ENCODE measurements at regions not wholly inside any gene's neighbourhood (a gene's known extent, or its start where the extent isn't known, plus 50 kb on each side); places are given as distances from the start of the nearest gene placed in this dataset.

DNA sequence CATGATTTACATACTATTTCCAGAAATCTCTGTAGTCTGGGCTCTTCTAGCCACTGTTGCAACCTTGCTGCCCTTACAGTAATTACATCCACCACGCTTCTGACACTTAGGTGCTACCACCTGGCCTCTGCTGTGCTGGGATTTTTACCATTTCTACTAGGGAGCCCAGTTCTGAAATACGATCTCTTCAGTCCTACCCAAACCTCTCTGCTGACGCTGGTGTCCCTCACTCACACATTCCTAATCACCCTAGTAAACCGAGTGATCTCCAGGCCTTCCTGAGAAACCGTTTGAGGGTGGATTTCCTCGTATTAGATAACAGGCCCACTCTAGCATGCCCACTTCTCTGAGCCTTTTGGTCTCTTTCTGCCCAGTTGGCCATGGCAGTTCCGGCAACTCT is 588.9 kb upstream of the CADM1 start:
- DNase-seq: no peak
- Histone ChIP-seq H3K27me3 (ENCODE audit: insufficient read depth) (no peaks in the 10 kb centered on the region), H4K20me1 (ENCODE audit: insufficient read depth) (no peaks in the 10 kb centered on the region), H3K4me3 (ENCODE audit: low read depth in 2 of 2, low read length in 1 of 2) (no peak overlapping the region), H3K36me3 (replicated peaks in 1 of 2; ENCODE audit: control insufficient read depth in 1 of 2, insufficient read depth in 2 of 2, low read length in 1 of 2) (no peaks in the 10 kb centered on the region), H3K4me2 (no peak overlapping the region), H3K4me1 (ENCODE audit: control insufficient read depth in 1 of 2, insufficient read depth in 2 of 2, low read depth in 1 of 2, low read length in 1 of 2) (no peaks in the 10 kb centered on the region), H3K27ac (ENCODE audit: low read depth in 2 of 2, low read length in 1 of 2) (no peak overlapping the region), H3K9me2 (no peaks in the 10 kb centered on the region), H3K79me2 (ENCODE audit: insufficient read depth) (no peaks in the 10 kb centered on the region), H2AFZ (ENCODE audit: low read depth) (no peak overlapping the region), H3K9me3 (no peaks in the 10 kb centered on the region), H3F3A (replicated peaks; ENCODE audit: insufficient read depth) (no peaks in the 10 kb centered on the region), H3K9ac (no peak overlapping the region)
- 28% methylated on average over 7 of the region's 7 CpGs for WGBS (ENCODE audit: low lambda C conversion rate)
- no peak for TF ChIP-seq SIN3A (IDR thresholded peaks at IDR 0.05; ENCODE audit: borderline replicate concordance, low read depth, low read length)
- TF ChIP-seq, protein P1, sequence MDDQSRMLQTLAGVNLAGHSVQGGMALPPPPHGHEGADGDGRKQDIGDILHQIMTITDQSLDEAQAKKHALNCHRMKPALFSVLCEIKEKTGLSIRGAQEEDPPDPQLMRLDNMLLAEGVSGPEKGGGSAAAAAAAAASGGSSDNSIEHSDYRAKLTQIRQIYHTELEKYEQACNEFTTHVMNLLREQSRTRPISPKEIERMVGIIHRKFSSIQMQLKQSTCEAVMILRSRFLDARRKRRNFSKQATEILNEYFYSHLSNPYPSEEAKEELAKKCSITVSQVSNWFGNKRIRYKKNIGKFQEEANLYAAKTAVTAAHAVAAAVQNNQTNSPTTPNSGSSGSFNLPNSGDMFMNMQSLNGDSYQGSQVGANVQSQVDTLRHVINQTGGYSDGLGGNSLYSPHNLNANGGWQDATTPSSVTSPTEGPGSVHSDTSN (IDR thresholded peaks at IDR 0.05): no peak
- TF ChIP-seq, protein P2, sequence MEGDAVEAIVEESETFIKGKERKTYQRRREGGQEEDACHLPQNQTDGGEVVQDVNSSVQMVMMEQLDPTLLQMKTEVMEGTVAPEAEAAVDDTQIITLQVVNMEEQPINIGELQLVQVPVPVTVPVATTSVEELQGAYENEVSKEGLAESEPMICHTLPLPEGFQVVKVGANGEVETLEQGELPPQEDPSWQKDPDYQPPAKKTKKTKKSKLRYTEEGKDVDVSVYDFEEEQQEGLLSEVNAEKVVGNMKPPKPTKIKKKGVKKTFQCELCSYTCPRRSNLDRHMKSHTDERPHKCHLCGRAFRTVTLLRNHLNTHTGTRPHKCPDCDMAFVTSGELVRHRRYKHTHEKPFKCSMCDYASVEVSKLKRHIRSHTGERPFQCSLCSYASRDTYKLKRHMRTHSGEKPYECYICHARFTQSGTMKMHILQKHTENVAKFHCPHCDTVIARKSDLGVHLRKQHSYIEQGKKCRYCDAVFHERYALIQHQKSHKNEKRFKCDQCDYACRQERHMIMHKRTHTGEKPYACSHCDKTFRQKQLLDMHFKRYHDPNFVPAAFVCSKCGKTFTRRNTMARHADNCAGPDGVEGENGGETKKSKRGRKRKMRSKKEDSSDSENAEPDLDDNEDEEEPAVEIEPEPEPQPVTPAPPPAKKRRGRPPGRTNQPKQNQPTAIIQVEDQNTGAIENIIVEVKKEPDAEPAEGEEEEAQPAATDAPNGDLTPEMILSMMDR (IDR thresholded peaks at IDR 0.05): no peak
- no peak for TF ChIP-seq POLR2AphosphoS5 (IDR thresholded peaks at IDR 0.05; ENCODE audit: low read depth, low read length)
- TF ChIP-seq, protein P3, sequence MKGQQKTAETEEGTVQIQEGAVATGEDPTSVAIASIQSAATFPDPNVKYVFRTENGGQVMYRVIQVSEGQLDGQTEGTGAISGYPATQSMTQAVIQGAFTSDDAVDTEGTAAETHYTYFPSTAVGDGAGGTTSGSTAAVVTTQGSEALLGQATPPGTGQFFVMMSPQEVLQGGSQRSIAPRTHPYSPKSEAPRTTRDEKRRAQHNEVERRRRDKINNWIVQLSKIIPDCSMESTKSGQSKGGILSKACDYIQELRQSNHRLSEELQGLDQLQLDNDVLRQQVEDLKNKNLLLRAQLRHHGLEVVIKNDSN (IDR thresholded peaks at IDR 0.05; ENCODE audit: borderline replicate concordance, low read depth): no peak
- no peak for TF ChIP-seq GABPA (IDR thresholded peaks at IDR 0.05; ENCODE audit: low read depth)
- TF ChIP-seq FOXJ3 (CRISPR knock-in tag; IDR thresholded peaks at IDR 0.05): no peak
- no peak for TF ChIP-seq EZH2phosphoT487 (IDR thresholded peaks at IDR 0.05; ENCODE audit: borderline replicate concordance, low read depth)
- TF ChIP-seq RFX5 (IDR thresholded peaks at IDR 0.05; ENCODE audit: low read length): no peak
- TF ChIP-seq ELF1 (IDR thresholded peaks at IDR 0.05): no peak
- TF ChIP-seq, protein P4, sequence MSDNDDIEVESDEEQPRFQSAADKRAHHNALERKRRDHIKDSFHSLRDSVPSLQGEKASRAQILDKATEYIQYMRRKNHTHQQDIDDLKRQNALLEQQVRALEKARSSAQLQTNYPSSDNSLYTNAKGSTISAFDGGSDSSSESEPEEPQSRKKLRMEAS (IDR thresholded peaks at IDR 0.05; ENCODE audit: low read depth): no peak
- TF ChIP-seq GATA2 (CRISPR knock-in tag; IDR thresholded peaks at IDR 0.05): no peak
- TF ChIP-seq RXRA (IDR thresholded peaks at IDR 0.05; ENCODE audit: borderline replicate concordance, low read depth): no peak
- no peak for TF ChIP-seq NFIC (IDR thresholded peaks at IDR 0.05; ENCODE audit: borderline replicate concordance)
- no peak for TF ChIP-seq MXI1 (IDR thresholded peaks at IDR 0.05; ENCODE audit: low read depth, low read length)
- TF ChIP-seq FOXM1 (IDR thresholded peaks at IDR 0.05; ENCODE audit: low read depth): no peak
- TF ChIP-seq, protein P5, sequence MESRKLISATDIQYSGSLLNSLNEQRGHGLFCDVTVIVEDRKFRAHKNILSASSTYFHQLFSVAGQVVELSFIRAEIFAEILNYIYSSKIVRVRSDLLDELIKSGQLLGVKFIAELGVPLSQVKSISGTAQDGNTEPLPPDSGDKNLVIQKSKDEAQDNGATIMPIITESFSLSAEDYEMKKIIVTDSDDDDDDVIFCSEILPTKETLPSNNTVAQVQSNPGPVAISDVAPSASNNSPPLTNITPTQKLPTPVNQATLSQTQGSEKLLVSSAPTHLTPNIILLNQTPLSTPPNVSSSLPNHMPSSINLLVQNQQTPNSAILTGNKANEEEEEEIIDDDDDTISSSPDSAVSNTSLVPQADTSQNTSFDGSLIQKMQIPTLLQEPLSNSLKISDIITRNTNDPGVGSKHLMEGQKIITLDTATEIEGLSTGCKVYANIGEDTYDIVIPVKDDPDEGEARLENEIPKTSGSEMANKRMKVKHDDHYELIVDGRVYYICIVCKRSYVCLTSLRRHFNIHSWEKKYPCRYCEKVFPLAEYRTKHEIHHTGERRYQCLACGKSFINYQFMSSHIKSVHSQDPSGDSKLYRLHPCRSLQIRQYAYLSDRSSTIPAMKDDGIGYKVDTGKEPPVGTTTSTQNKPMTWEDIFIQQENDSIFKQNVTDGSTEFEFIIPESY (IDR thresholded peaks at IDR 0.05; ENCODE audit: borderline replicate concordance, low read depth): no peak
- TF ChIP-seq NRF1 (IDR thresholded peaks at IDR 0.05; ENCODE audit: low read depth, low read length): no peak
- POLR2A ChIA-PET: no interaction called here
- CTCF ChIA-PET: no interaction called here

All from SK-N-SH (cell line).